Esophagus squamous epithelium (tissue), 5 donors: ENCODE measurements at regions not wholly inside any gene's neighbourhood (a gene's known extent, or its start where the extent isn't known, plus 50 kb on each side); places are given as distances from the start of the nearest gene placed in this dataset.

Experiments used
- DNase-seq: peaks from one replicate; lab custom pipeline; 2025; lab: John Stamatoyannopoulos, UW
- H3K27ac ChIP-seq, 4 donors: fragments of 200-600 bp; sonication (generic); one replicate each; pipeline ENCODE4 v1.5.1; 2016 to 2019; ENCODE audit warnings: mild to moderate bottlenecking in 1 of 4
- H3K27me3 ChIP-seq, 4 donors: fragments of 200-600 bp; sonication (generic); 1 replicate in 3 of 4; 2 replicates in 1 of 4; pipeline versions ENCODE4 v1.5.1 to v1.6.0; 2017 to 2021; ENCODE audit warnings: antibody characterized with exemption in 1 of 4
- H3K36me3 ChIP-seq, 3 donors: fragments of 200-600 bp; sonication (generic); one replicate each; pipeline ENCODE4 v1.5.1; 2016 to 2019
- H3K4me1 ChIP-seq, 3 donors: fragments of 200-600 bp; sonication (generic); one replicate each; pipeline ENCODE4 v1.5.1; 2017 to 2019
- H3K4me3 ChIP-seq, 4 donors: fragments of 200-600 bp; sonication (generic); 1 replicate in 3 of 4; 2 replicates in 1 of 4; pipeline ENCODE4 v1.5.1; 2016 to 2019; ENCODE audit warnings: mild to moderate bottlenecking in 2 of 4, moderate library complexity in 1 of 4
- H3K9me3 ChIP-seq, 3 donors: fragments of 200-600 bp; sonication (generic); one replicate each; pipeline ENCODE4 v1.5.1; 2016 to 2019
- CTCF ChIP-seq, 6 experiments: fragments of 450-650 bp in 4 of 6; fragments of 200-600 bp in 2 of 6; sonication (generic) in 2 of 6; IDR thresholded peaks; one replicate each; pipeline ENCODE4 v1.5.1; 2016 to 2019; ENCODE audit warnings: antibody characterized with exemption in 6 of 6, mild to moderate bottlenecking in 4 of 6, moderate library complexity in 4 of 6
- POLR2A ChIP-seq, 4 donors: fragments of 450-650 bp; IDR thresholded peaks; one replicate each; pipeline ENCODE4 v1.6.1; 2017; ENCODE audit warnings: antibody characterized with exemption in 4 of 4, mild to moderate bottlenecking in 4 of 4, moderate library complexity in 3 of 4
- WGBS, 2 donors: methylation state at CpG; one replicate each; pipeline ENCODE4 v1.1.5; 2018; 5-methylcytosine and 5-hydroxymethylcytosine counted together
- intact Hi-C: fragments of 100-400 bp; cut with DNase I; formaldehyde crosslinking; loops from one replicate; pipeline ENCODE4 v1.15.0; 2022
- donor health status: DM: yes; HTN: yes; CAD: no.

- no peaks in the 10 kb centered on the region for H3K27me3 ChIP-seq
- no peak overlapping the region for H3K4me3 ChIP-seq
- H3K4me1 ChIP-seq: no peaks in the 10 kb centered on the region
- H3K36me3 ChIP-seq: no peaks in the 10 kb centered on the region
- 86 to 92% methylated on average over 2 of the region's 2 CpGs for WGBS, 2 donors
- H3K27ac ChIP-seq: no peak overlapping the region
- TF ChIP-seq POLR2A (IDR thresholded peaks at IDR 0.05) (no peak), CTCF (IDR thresholded peaks at IDR 0.05) (no peak)
- no peak for DNase-seq
- no peaks in the 10 kb centered on the region for H3K9me3 ChIP-seq
- intact Hi-C loops: no loop called here
Observed at GRCh38 chr4:110851989-110852388, 229.1 kb upstream of the PITX2 start.

- no peak for DNase-seq
- Histone ChIP-seq H3K36me3 (no peaks in the 10 kb centered on the region), H3K4me3 (no peak overlapping the region), H3K9me3 (no peaks in the 10 kb centered on the region), H3K27ac (no peak overlapping the region), H3K4me1 (no peaks in the 10 kb centered on the region), H3K27me3 (no peaks in the 10 kb centered on the region)
- WGBS, 2 donors: 87 to 97% methylated on average over 3 of the region's 3 CpGs
- TF ChIP-seq POLR2A (IDR thresholded peaks at IDR 0.05) (no peak), CTCF (IDR thresholded peaks at IDR 0.05) (no peak)
- intact Hi-C loops: no loop called here
Observed at GRCh38 chr4:110852793-110853192, 229.9 kb upstream of the PITX2 start.

GRCh38 chr4:110853242-110853641 lies 230.4 kb upstream of the PITX2 start:
- Histone ChIP-seq H3K4me3 (no peak overlapping the region), H3K36me3 (no peaks in the 10 kb centered on the region), H3K27me3 (no peaks in the 10 kb centered on the region), H3K4me1 (no peaks in the 10 kb centered on the region), H3K9me3 (no peaks in the 10 kb centered on the region), H3K27ac (no peak overlapping the region)
- WGBS, 2 donors: 86% methylated on average over 5 of the region's 5 CpGs
- TF ChIP-seq POLR2A (IDR thresholded peaks at IDR 0.05) (no peak), CTCF (IDR thresholded peaks at IDR 0.05) (no peak)
- intact Hi-C loops: no loop called here
- no peak for DNase-seq

GRCh38 chr4:110854021-110854678 lies 231.3 kb upstream of the PITX2 start:
- Histone ChIP-seq H3K4me1 (no peaks in the 10 kb centered on the region), H3K27me3 (no peaks in the 10 kb centered on the region), H3K36me3 (no peaks in the 10 kb centered on the region), H3K27ac (no peak overlapping the region), H3K9me3 (no peaks in the 10 kb centered on the region), H3K4me3 (no peak overlapping the region)
- TF ChIP-seq POLR2A (IDR thresholded peaks at IDR 0.05) (no peak), CTCF (IDR thresholded peaks at IDR 0.05) (no peak)
- WGBS, 2 donors: 30 to 41% methylated on average over 6 of the region's 6 CpGs
- no peak for DNase-seq
- intact Hi-C loops: no loop called here

- Histone ChIP-seq H3K36me3 (no peaks in the 10 kb centered on the region), H3K9me3 (no peaks in the 10 kb centered on the region), H3K27ac (no peak overlapping the region), H3K27me3 (no peaks in the 10 kb centered on the region), H3K4me1 (no peaks in the 10 kb centered on the region), H3K4me3 (no peak overlapping the region)
- no peak for TF ChIP-seq CTCF (IDR thresholded peaks at IDR 0.05)
- TF ChIP-seq POLR2A (IDR thresholded peaks at IDR 0.05): no peak
- intact Hi-C loops: no loop called here
- DNase-seq: no peak
- 70 to 74% methylated on average over 6 of the region's 6 CpGs for WGBS, 2 donors
Observed at GRCh38 chr4:110860125-110860524, 237.2 kb upstream of the PITX2 start.
